ENCODE measurements at regions not wholly inside any gene's neighbourhood (a gene's known extent, or its start where the extent isn't known, plus 50 kb on each side); places are given as distances from the start of the nearest gene placed in this dataset.

DNA sequence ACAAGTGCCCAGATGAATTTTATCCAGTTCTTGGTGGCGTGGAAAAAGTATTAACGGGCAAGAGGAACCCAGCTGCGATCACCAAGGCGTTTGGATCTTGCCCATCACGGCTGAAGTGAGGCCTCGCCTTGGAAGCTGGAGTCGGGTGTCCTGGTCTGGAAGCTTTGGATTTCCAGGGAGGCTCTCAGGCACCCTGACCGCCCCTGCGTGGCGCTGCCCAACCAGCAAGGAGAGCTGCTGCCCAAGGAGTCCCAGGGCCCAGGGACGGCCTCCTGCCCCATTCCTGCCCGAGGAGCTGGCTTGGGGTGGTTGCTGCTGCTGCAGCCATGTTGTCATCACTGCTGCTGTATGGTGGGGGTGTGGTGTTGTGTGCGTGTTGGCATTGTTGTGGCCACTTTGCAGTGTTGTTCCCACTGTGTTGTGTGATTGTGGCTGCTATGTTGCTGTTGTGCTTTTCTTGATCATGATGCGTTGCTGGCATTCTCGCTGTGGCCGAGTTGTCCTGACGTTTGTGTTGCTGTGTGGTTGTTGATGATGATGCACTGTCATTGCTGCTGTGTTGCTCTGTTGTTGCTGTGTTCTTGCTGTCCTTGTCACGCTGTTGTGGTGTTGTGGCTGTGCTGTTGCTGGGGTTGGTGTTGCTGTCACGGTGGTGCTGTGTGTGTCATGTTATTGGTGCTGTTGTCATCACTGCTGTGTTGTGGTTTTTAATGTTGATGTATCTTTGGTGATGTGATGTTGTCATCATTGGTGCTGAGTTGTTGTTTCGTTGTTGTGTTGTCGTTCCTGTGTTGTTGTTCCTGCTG, 318.8 kb downstream of the C16orf95 start:
- DNase-seq (ENCODE audit: low read depth) (no peak), FAIRE-seq (peak; percentile 99)
- Histone ChIP-seq H3K36me3 (ENCODE audit: control insufficient read depth, insufficient read depth, low read length) (no peaks in the 10 kb centered on the region), H3K27me3 (ENCODE audit: control insufficient read depth, insufficient read depth, low read length) (no peaks in the 10 kb centered on the region), H3K4me3 (ENCODE audit: low read depth, low read length) (no peak overlapping the region)
- TF ChIP-seq, protein P1, sequence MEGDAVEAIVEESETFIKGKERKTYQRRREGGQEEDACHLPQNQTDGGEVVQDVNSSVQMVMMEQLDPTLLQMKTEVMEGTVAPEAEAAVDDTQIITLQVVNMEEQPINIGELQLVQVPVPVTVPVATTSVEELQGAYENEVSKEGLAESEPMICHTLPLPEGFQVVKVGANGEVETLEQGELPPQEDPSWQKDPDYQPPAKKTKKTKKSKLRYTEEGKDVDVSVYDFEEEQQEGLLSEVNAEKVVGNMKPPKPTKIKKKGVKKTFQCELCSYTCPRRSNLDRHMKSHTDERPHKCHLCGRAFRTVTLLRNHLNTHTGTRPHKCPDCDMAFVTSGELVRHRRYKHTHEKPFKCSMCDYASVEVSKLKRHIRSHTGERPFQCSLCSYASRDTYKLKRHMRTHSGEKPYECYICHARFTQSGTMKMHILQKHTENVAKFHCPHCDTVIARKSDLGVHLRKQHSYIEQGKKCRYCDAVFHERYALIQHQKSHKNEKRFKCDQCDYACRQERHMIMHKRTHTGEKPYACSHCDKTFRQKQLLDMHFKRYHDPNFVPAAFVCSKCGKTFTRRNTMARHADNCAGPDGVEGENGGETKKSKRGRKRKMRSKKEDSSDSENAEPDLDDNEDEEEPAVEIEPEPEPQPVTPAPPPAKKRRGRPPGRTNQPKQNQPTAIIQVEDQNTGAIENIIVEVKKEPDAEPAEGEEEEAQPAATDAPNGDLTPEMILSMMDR (IDR thresholded peaks at IDR 0.05; ENCODE audit: insufficient read depth, low read length, severe bottlenecking) = no peak

GRCh38 chr16:87000001-87000400, 317.2 kb downstream of the C16orf95 start:
- H3K4me3 ChIP-seq (ENCODE audit: low read depth, low read length) = no peak overlapping the region
- no peaks in the 10 kb centered on the region for H3K36me3 ChIP-seq (ENCODE audit: control insufficient read depth, insufficient read depth, low read length)
- H3K27me3 ChIP-seq (ENCODE audit: control insufficient read depth, insufficient read depth, low read length) = no peaks in the 10 kb centered on the region
- no peak for FAIRE-seq
- TF ChIP-seq, protein P1 (IDR thresholded peaks at IDR 0.05; ENCODE audit: insufficient read depth, low read length, severe bottlenecking) = no peak
- DNase-seq (ENCODE audit: low read depth) = no peak

GRCh38 chr16:87002717-87003413, 314.3 kb downstream of the C16orf95 start:
- FAIRE-seq (no peak), DNase-seq (ENCODE audit: low read depth) (no peak)
- no peaks in the 10 kb centered on the region for H3K27me3 ChIP-seq (ENCODE audit: control insufficient read depth, insufficient read depth, low read length)
- TF ChIP-seq, protein P1 (IDR thresholded peaks at IDR 0.05; ENCODE audit: insufficient read depth, low read length, severe bottlenecking) = no peak
- H3K4me3 ChIP-seq (ENCODE audit: low read depth, low read length) = no peak overlapping the region
- no peaks in the 10 kb centered on the region for H3K36me3 ChIP-seq (ENCODE audit: control insufficient read depth, insufficient read depth, low read length)

GRCh38 chr16:87003414-87003755, 313.8 kb downstream of the C16orf95 start:
- FAIRE-seq (no peak), DNase-seq (ENCODE audit: low read depth) (no peak)
- Histone ChIP-seq H3K27me3 (ENCODE audit: control insufficient read depth, insufficient read depth, low read length) (no peaks in the 10 kb centered on the region), H3K4me3 (ENCODE audit: low read depth, low read length) (no peak overlapping the region), H3K36me3 (ENCODE audit: control insufficient read depth, insufficient read depth, low read length) (no peaks in the 10 kb centered on the region)
- TF ChIP-seq, protein P1 (IDR thresholded peaks at IDR 0.05; ENCODE audit: insufficient read depth, low read length, severe bottlenecking) = no peak

DNA sequence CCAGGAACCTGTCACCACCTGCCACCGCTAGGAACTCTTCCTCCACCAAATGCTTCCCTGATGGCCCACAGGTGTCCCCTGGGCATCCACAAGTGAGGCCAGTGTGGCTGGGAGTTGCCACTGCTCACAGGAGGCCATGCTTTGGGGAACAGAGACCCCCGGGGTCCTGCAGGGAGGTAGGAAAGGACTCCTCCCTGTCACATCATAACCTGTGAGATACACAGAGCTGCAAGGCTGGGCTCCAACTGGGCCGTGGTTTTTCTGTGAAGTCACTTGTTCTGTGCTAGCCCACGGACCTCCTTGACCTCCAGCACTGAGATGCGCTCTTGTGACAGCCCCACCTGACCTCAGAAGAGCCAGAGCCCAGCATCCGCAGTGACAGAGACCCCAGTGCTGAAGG, 311.2 kb downstream of the C16orf95 start:
- no peak for DNase-seq (ENCODE audit: low read depth)
- no peaks in the 10 kb centered on the region for H3K36me3 ChIP-seq (ENCODE audit: control insufficient read depth, insufficient read depth, low read length)
- no peak for FAIRE-seq
- TF ChIP-seq, protein P1 (IDR thresholded peaks at IDR 0.05; ENCODE audit: insufficient read depth, low read length, severe bottlenecking) = no peak
- no peaks in the 10 kb centered on the region for H3K27me3 ChIP-seq (ENCODE audit: control insufficient read depth, insufficient read depth, low read length)
- H3K4me3 ChIP-seq (ENCODE audit: low read depth, low read length) = no peak overlapping the region

Measured in bronchial epithelial cell (primary cell).